K562 (cell line): ENCODE measurements at regions not wholly inside any gene's neighbourhood (a gene's known extent, or its start where the extent isn't known, plus 50 kb on each side); places are given as distances from the start of the nearest gene placed in this dataset.

Experiments used
- ATAC-seq: fragments of 200-7000 bp; cut with Tn5 transposase; 3 replicates; pipeline ENCODE4 v1.9.1; 2020; ENCODE audit warnings: moderate library complexity
- BruUV-seq: library from RNA; stranded (reverse); fragments of 400-500 nt; replicated peaks from 2 replicates; lab custom pipeline; 2021; lab: Mats Ljungman, UMichigan
- CTCF ChIA-PET: fragments of 300-600 bp; formaldehyde crosslinking; extraction: SDS; loops from one replicate; lab custom pipeline; 2021; ENCODE audit warnings: low intra/inter-chr PET ratio; lab: Yijun Ruan, JAX
- POLR2A ChIA-PET: fragments of 300-600, 350-650 bp; sonication (Branson Sonifier 250); formaldehyde crosslinking; extraction: SDS; loops from one replicate; lab custom pipeline; 2021; ENCODE audit warnings: antibody characterized with exemption, inconsistent platforms; lab: Yijun Ruan, JAX
- DNase-seq, 4 experiments: peaks; one replicate each; pipeline versions ENCODE4 v3.0.0 to v3.0.0-alpha.2; 2011 to 2018; ENCODE audit warnings: low spot score in 3 of 4, mixed read lengths in 3 of 4; ENCODE audit errors: extremely low read depth in 1 of 4
- FAIRE-seq: peaks from 2 replicates; lab custom pipeline; 2011; peaks lifted over from hg19 to GRCh38; lab: Jason Lieb, UNC
- H2AFZ ChIP-seq: 2 replicates; pipeline ENCODE4 v1.6.0; 2011; ENCODE audit warnings: low read depth, low read length, control low read depth, inconsistent platforms
- H3K27ac ChIP-seq: fragments of 200-600 bp; 3 replicates; pipeline ENCODE4 v1.8.0; 2011; ENCODE audit warnings: low read depth, mild to moderate bottlenecking, control low read depth, inconsistent platforms, low read length, moderate library complexity, mixed read lengths; ENCODE audit errors: extremely low read depth
- H3K27me3 ChIP-seq, 2 experiments: fragments of 300-600 bp in 1 of 2; 2 replicates in 1 of 2; 3 replicates in 1 of 2; pipeline versions ENCODE4 v1.6.0 to v1.8.0; 2011; ENCODE audit warnings: inconsistent platforms in 2 of 2, low read length in 2 of 2, mild to moderate bottlenecking in 1 of 2, mixed read lengths in 1 of 2, moderate library complexity in 1 of 2; ENCODE audit not compliant: control insufficient read depth in 2 of 2, insufficient read depth in 2 of 2
- H3K36me3 ChIP-seq: fragments of 300-600 bp; 3 replicates; pipeline ENCODE4 v1.8.0; 2011; ENCODE audit warnings: mild to moderate bottlenecking, low read length, inconsistent platforms; ENCODE audit not compliant: control insufficient read depth, insufficient read depth
- H3K4me1 ChIP-seq, 2 experiments: fragments of 200-600 bp in 1 of 2; replicated peaks in 1 of 2; 2 replicates in 1 of 2; 3 replicates in 1 of 2; pipeline versions ENCODE4 v1.5.1 to v1.8.0; 2011; ENCODE audit warnings: inconsistent platforms in 2 of 2, low read length in 2 of 2, mild to moderate bottlenecking in 1 of 2, mixed read lengths in 1 of 2, moderate library complexity in 1 of 2; ENCODE audit not compliant: control insufficient read depth in 2 of 2, insufficient read depth in 2 of 2
- H3K4me2 ChIP-seq: 2 replicates; pipeline ENCODE4 v1.6.1; 2011; ENCODE audit warnings: low read length, control low read depth, inconsistent platforms, mixed read lengths; ENCODE audit not compliant: insufficient read depth
- H3K4me3 ChIP-seq: fragments of 200-600 bp; sonication (generic), shearing (Covaris generic); 2 replicates; pipeline ENCODE4 v1.5.1; 2016; ENCODE audit warnings: control low read depth, inconsistent platforms
- H3K79me2 ChIP-seq: fragments of 200-600 bp; 3 replicates; pipeline ENCODE4 v1.8.0; 2011; ENCODE audit warnings: low read length, inconsistent platforms; ENCODE audit not compliant: control insufficient read depth, insufficient read depth
- H3K9ac ChIP-seq, 2 experiments: 2 replicates each; pipeline versions ENCODE4 v1.6.0 to v1.6.1; 2011; ENCODE audit warnings: low read depth in 2 of 2, low read length in 2 of 2, control low read depth in 1 of 2, inconsistent platforms in 1 of 2, mild to moderate bottlenecking in 1 of 2, mixed read lengths in 1 of 2; ENCODE audit not compliant: insufficient read depth in 1 of 2
- H3K9me1 ChIP-seq: one replicate; pipeline ENCODE4 v1.6.0; 2011; ENCODE audit warnings: inconsistent platforms, mild to moderate bottlenecking, low read length, moderate library complexity; ENCODE audit not compliant: control insufficient read depth, insufficient read depth
- H3K9me3 ChIP-seq: replicated peaks from 2 replicates; pipeline ENCODE4 v1.5.1; 2011; ENCODE audit warnings: low read depth, low read length, inconsistent platforms; ENCODE audit not compliant: control insufficient read depth, insufficient read depth
- H4K20me1 ChIP-seq: replicated peaks from 2 replicates; pipeline ENCODE4 v1.6.1; 2011; ENCODE audit warnings: low read length, inconsistent platforms, mixed read lengths; ENCODE audit not compliant: control insufficient read depth, insufficient read depth
- C11orf30 ChIP-seq: fragments of 450-650 bp; IDR thresholded peaks from 2 replicates; pipeline ENCODE4 v1.6.1; 2016; ENCODE audit warnings: low read depth, mild to moderate bottlenecking
- FOXJ3 ChIP-seq: sonication (generic); formaldehyde crosslinking; IDR thresholded peaks from 2 replicates; pipeline ENCODE4 v1.4.0; 2020; ENCODE audit warnings: mild to moderate bottlenecking, missing genetic modification reagents
- HSF4 ChIP-seq: fragments of 250-450 bp; sonication (Bioruptor Pico); IDR thresholded peaks from 2 replicates; pipeline ENCODE4 v2.1.2; 2022; ENCODE audit warnings: mild to moderate bottlenecking, moderate library complexity, borderline replicate concordance
- MAFF ChIP-seq: IDR thresholded peaks from 2 replicates; pipeline ENCODE4 v1.6.1; 2012; ENCODE audit warnings: low read length, improper control_type of control experiment
- MAFG ChIP-seq: fragments of 450-650 bp; conservative IDR thresholded peaks from 2 replicates; pipeline ENCODE4 v1.6.1; 2016; ENCODE audit warnings: missing genetic modification characterization, missing compliant biosample characterization
- ZNF316 ChIP-seq: fragments of 450-650 bp; IDR thresholded peaks from 2 replicates; pipeline ENCODE4 v1.6.1; 2016
- ZNF644 ChIP-seq: fragments of 200-800 bp; sonication (Bioruptor generic); IDR thresholded peaks from 2 replicates; pipeline ENCODE4 v1.6.1; 2016; ENCODE audit warnings: low read depth, missing genetic modification characterization, missing compliant biosample characterization
- WGBS: fragments of 100-300 bp; shearing (Covaris generic); methylation state at CpG from one replicate; pipeline ENCODE4 v1.1.6; 2016; ENCODE audit warnings: low coverage, mixed read lengths; ENCODE audit not compliant: insufficient coverage; ENCODE audit errors: missing lambda C conversion rate; 5-methylcytosine and 5-hydroxymethylcytosine counted together
- in situ Hi-C: fragments of 300-500 bp; cut with MboI; formaldehyde crosslinking; loops from 4 replicates; pipeline ENCODE4 v1.15.0; 2018; ENCODE audit warnings: inconsistent platforms, mixed read lengths
- intact Hi-C: fragments of 100-400 bp; cut with micrococcal nuclease; formaldehyde crosslinking; loops from 2 replicates; pipeline ENCODE4 v1.14.2; 2022
- TF ChIP-seq, protein P1 (sequence below): sonication (generic); formaldehyde crosslinking; IDR thresholded peaks from 2 replicates; pipeline ENCODE4 v1.8.0; 2022; ENCODE audit warnings: mild to moderate bottlenecking, missing genetic modification reagents
- TF ChIP-seq, protein P2 (sequence below): fragments of 250-450 bp; sonication (Bioruptor Pico); IDR thresholded peaks from 2 replicates; pipeline ENCODE4 v1.4.0; 2020; ENCODE audit warnings: borderline replicate concordance

DNA sequence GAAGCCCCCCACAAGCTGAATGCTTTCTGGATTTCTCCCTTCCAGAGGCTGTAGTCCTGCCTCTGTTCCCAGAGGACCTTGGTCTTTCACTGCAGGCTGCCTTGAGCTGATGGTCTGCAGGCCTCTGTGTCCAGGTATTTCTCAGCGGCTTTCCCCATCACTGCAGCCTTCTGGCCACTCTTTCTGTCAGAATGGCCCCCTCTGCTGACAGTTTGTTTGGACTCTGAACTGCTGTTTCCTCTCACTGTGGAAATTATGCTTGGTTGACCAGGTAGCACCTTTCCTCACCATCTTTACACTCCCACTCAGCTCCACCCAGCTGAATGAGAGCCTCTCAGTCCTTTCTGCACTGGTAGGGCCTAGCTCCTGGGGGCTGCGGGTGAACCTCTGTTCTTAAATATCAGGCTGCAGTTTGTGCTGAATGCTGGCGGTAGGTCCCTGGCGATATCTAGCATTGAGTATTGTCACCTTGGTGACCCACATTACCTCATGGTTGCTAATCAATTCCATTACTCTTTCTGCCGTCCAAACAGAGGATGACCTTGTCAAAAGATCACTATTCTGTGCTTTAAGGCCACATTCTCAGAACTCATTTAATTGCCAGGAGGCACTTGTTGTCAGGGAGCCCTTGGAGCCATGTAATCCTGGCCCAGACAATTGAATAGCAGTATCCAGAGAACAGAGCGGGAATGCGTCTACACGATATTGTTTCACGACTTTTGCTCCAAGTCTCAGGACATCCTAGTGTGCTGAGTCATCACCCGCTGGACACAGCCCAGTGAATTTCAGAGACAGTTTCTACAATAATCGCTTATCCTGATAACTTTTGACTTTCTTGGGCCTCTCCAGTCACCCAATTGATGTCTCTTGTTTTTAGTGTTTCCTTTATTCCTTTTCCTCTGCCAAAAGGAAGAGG, 230.2 kb downstream of the TENT4A start (continued):
- TF ChIP-seq MAFG (tag) (peak; percentile 88), HSF4 (no peak), ZNF644 (tag) (no peak), FOXJ3 (CRISPR knock-in tag) (no peak), ZNF316 (peak; percentile 89), MAFF (peak; percentile 66; the same call in 1 of the 2 replicates)
- TF ChIP-seq, protein P1, sequence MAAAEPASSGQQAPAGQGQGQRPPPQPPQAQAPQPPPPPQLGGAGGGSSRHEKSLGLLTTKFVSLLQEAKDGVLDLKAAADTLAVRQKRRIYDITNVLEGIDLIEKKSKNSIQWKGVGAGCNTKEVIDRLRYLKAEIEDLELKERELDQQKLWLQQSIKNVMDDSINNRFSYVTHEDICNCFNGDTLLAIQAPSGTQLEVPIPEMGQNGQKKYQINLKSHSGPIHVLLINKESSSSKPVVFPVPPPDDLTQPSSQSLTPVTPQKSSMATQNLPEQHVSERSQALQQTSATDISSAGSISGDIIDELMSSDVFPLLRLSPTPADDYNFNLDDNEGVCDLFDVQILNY: no peak
- TF ChIP-seq, all 486 proteins: peak for 8

DNA sequence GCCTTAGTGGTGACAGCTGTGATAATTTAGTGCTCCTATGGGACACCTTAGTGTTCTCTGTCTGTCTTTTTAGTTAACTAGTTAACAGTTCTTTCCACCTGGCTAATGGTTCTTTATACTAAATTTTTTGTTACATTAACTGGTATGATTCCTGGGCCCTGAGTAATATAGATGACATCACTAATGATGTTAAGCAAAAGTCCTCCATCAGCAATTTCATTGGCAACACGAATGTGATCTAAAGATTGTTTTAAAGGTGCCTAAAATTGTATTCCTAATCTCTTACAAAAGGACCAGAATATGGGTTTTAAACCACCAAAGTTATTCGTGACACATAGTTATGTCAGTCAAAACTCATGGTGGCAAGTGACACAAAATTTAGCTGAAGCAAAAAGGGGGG, 235.3 kb downstream of the TENT4A start:
- in situ Hi-C loops: no loop called here
- ATAC-seq (no peak), DNase-seq (no peak), FAIRE-seq (no peak)
- no peaks in the 10 kb centered on the region for H4K20me1 ChIP-seq
- intact Hi-C loops: no loop called here
- ChIA-PET POLR2A (no interaction called here), CTCF (no interaction called here)
- no peak overlapping the region for H3K9ac ChIP-seq
- 0 out of 2 replicates have a peak, but pooled peaks have one; percentile 29 for TF ChIP-seq C11orf30
- TF ChIP-seq MAFG (tag): 0 out of 2 replicates have a peak, but pooled peaks have one; percentile 14
- peak; percentile 40 for TF ChIP-seq ZNF316
- TF ChIP-seq, protein P2, sequence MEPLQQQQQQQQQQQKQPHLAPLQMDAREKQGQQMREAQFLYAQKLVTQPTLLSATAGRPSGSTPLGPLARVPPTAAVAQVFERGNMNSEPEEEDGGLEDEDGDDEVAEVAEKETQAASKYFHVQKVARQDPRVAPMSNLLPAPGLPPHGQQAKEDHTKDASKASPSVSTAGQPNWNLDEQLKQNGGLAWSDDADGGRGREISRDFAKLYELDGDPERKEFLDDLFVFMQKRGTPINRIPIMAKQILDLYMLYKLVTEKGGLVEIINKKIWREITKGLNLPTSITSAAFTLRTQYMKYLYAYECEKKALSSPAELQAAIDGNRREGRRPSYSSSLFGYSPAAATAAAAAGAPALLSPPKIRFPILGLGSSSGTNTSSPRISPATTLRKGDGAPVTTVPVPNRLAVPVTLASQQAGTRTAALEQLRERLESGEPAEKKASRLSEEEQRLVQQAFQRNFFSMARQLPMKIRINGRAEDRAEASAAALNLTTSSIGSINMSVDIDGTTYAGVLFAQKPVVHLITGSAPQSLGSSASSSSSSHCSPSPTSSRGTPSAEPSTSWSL (CRISPR knock-in tag): no peak
- no peak overlapping the region for H3K27ac ChIP-seq
- no peak overlapping the region for H3K4me2 ChIP-seq
- WGBS: 0% methylated on average over 2 of the region's 2 CpGs
- no peaks in the 10 kb centered on the region; a peak in 1 of 5 replicates for H3K27me3 ChIP-seq
- H3K9me1 ChIP-seq: no peaks in the 10 kb centered on the region
- H3K4me1 ChIP-seq: no peaks in the 10 kb centered on the region
- H2AFZ ChIP-seq: no peak overlapping the region
- H3K9me3 ChIP-seq: no peaks in the 10 kb centered on the region
- BruUV-seq: no TSS peak
- no peaks in the 10 kb centered on the region for H3K79me2 ChIP-seq
- H3K36me3 ChIP-seq: no peaks in the 10 kb centered on the region
- H3K4me3 ChIP-seq: no peak overlapping the region
